Thyroid gland (tissue), 4 donors: ENCODE measurements at regions not wholly inside any gene's neighbourhood (a gene's known extent, or its start where the extent isn't known, plus 50 kb on each side); places are given as distances from the start of the nearest gene placed in this dataset.

ENCODE experiments used
- CTCF ChIP-seq, 6 experiments: fragments of 200-600 bp in 3 of 6; fragments of 450-650 bp in 3 of 6; sonication (generic) in 3 of 6; IDR thresholded peaks; one replicate each; pipeline ENCODE4 v1.5.1; 2016 to 2019; ENCODE audit warnings: antibody characterized with exemption in 6 of 6, mild to moderate bottlenecking in 2 of 6, inconsistent platforms in 1 of 6, moderate library complexity in 1 of 6
- POLR2A ChIP-seq, 2 donors: fragments of 450-650 bp; IDR thresholded peaks; one replicate each; pipeline ENCODE4 v1.6.1; 2017; ENCODE audit warnings: antibody characterized with exemption in 2 of 2, mild to moderate bottlenecking in 2 of 2, moderate library complexity in 1 of 2

- TF ChIP-seq CTCF (IDR thresholded peaks at IDR 0.05) (no peak), POLR2A (IDR thresholded peaks at IDR 0.05) (no peak)
Observed at GRCh38 chr6:169016758-169017157, 236.9 kb downstream of the THBS2 start.
